ENCODE measurements at regions not wholly inside any gene's neighbourhood (a gene's known extent, or its start where the extent isn't known, plus 50 kb on each side); places are given as distances from the start of the nearest gene placed in this dataset.

GRCh38 chr3:94441494-94441847 lies 378.6 kb downstream of the NSUN3 start:
- Histone ChIP-seq H3K4me1 (ENCODE audit: low read length) (no peaks in the 10 kb centered on the region), H3K27me3 (ENCODE audit: low read depth, low read length) (no peaks in the 10 kb centered on the region), H3K4me3 (ENCODE audit: low read length) (no peak overlapping the region), H3K9me3 (ENCODE audit: insufficient read depth, low read length) (no peaks in the 10 kb centered on the region), H3K79me2 (ENCODE audit: low read length) (no peaks in the 10 kb centered on the region), H3K4me2 (ENCODE audit: low read length) (no peak overlapping the region), H4K20me1 (ENCODE audit: insufficient read depth, low read length) (no peaks in the 10 kb centered on the region), H3K9ac (ENCODE audit: low read length) (no peak overlapping the region), H3K36me3 (replicated peaks; ENCODE audit: low read depth, low read length) (no peaks in the 10 kb centered on the region), H3K27ac (ENCODE audit: low read length) (no peak overlapping the region), H2AFZ (ENCODE audit: low read depth, low read length) (no peak overlapping the region)
- TF ChIP-seq CTCF (IDR thresholded peaks at IDR 0.05; ENCODE audit: low read depth, low read length) = no peak
- TF ChIP-seq EZH2phosphoT487 (IDR thresholded peaks at IDR 0.05; ENCODE audit: low read depth) = no peak

GRCh38 chr3:94453864-94454263 lies 391.0 kb downstream of the NSUN3 start:
- Histone ChIP-seq H3K36me3 (replicated peaks; ENCODE audit: low read depth, low read length) (no peaks in the 10 kb centered on the region), H2AFZ (ENCODE audit: low read depth, low read length) (no peak overlapping the region), H3K79me2 (ENCODE audit: low read length) (no peaks in the 10 kb centered on the region), H3K27me3 (ENCODE audit: low read depth, low read length) (no peaks in the 10 kb centered on the region), H4K20me1 (ENCODE audit: insufficient read depth, low read length) (no peaks in the 10 kb centered on the region), H3K4me2 (ENCODE audit: low read length) (no peak overlapping the region), H3K9ac (ENCODE audit: low read length) (no peak overlapping the region), H3K4me1 (ENCODE audit: low read length) (no peaks in the 10 kb centered on the region), H3K27ac (ENCODE audit: low read length) (no peak overlapping the region), H3K9me3 (ENCODE audit: insufficient read depth, low read length) (no peaks in the 10 kb centered on the region), H3K4me3 (ENCODE audit: low read length) (no peak overlapping the region)
- TF ChIP-seq CTCF (IDR thresholded peaks at IDR 0.05; ENCODE audit: low read depth, low read length) (no peak), EZH2phosphoT487 (IDR thresholded peaks at IDR 0.05; ENCODE audit: low read depth) (no peak)

GRCh38 chr3:94459167-94459566 lies 396.3 kb downstream of the NSUN3 start:
- Histone ChIP-seq H3K27me3 (ENCODE audit: low read depth, low read length) (no peaks in the 10 kb centered on the region), H3K79me2 (ENCODE audit: low read length) (no peaks in the 10 kb centered on the region), H2AFZ (ENCODE audit: low read depth, low read length) (no peak overlapping the region), H3K4me2 (ENCODE audit: low read length) (no peak overlapping the region), H4K20me1 (ENCODE audit: insufficient read depth, low read length) (no peaks in the 10 kb centered on the region), H3K36me3 (replicated peaks; ENCODE audit: low read depth, low read length) (no peaks in the 10 kb centered on the region), H3K9ac (ENCODE audit: low read length) (no peak overlapping the region), H3K4me1 (ENCODE audit: low read length) (no peaks in the 10 kb centered on the region), H3K9me3 (ENCODE audit: insufficient read depth, low read length) (no peaks in the 10 kb centered on the region), H3K4me3 (ENCODE audit: low read length) (no peak overlapping the region), H3K27ac (ENCODE audit: low read length) (no peak overlapping the region)
- TF ChIP-seq CTCF (IDR thresholded peaks at IDR 0.05; ENCODE audit: low read depth, low read length) (no peak), EZH2phosphoT487 (IDR thresholded peaks at IDR 0.05; ENCODE audit: low read depth) (no peak)

- Histone ChIP-seq H3K9me3 (ENCODE audit: insufficient read depth, low read length) (no peaks in the 10 kb centered on the region), H3K27ac (ENCODE audit: low read length) (no peak overlapping the region), H2AFZ (ENCODE audit: low read depth, low read length) (no peak overlapping the region), H3K27me3 (ENCODE audit: low read depth, low read length) (no peaks in the 10 kb centered on the region), H3K4me3 (ENCODE audit: low read length) (no peak overlapping the region), H3K4me2 (ENCODE audit: low read length) (no peak overlapping the region), H3K9ac (ENCODE audit: low read length) (no peak overlapping the region), H3K4me1 (ENCODE audit: low read length) (no peaks in the 10 kb centered on the region), H3K36me3 (replicated peaks; ENCODE audit: low read depth, low read length) (no peaks in the 10 kb centered on the region), H3K79me2 (ENCODE audit: low read length) (no peaks in the 10 kb centered on the region), H4K20me1 (ENCODE audit: insufficient read depth, low read length) (no peaks in the 10 kb centered on the region)
- no peak for TF ChIP-seq EZH2phosphoT487 (IDR thresholded peaks at IDR 0.05; ENCODE audit: low read depth)
- TF ChIP-seq CTCF (IDR thresholded peaks at IDR 0.05; ENCODE audit: low read depth, low read length) = no peak
Measured at GRCh38 chr3:94460931-94461330, 398.1 kb downstream of the NSUN3 start.
